Endothelial cell of umbilical vein (primary cell): ENCODE measurements at regions not wholly inside any gene's neighbourhood (a gene's known extent, or its start where the extent isn't known, plus 50 kb on each side); places are given as distances from the start of the nearest gene placed in this dataset.

Experiments
- BruUV-seq: library from RNA; stranded (reverse); fragments of 400-500 nt; replicated peaks from 2 replicates; lab custom pipeline; 2021; lab: Mats Ljungman, UMichigan
- CTCF ChIA-PET: fragments of 300-600, 350-600 bp; sonication (Branson Sonifier 250); formaldehyde crosslinking; loops from one replicate; lab custom pipeline; 2021; ENCODE audit warnings: antibody characterized with exemption, inconsistent platforms; lab: Charles Lee
- POLR2A ChIA-PET: fragments of 300-600, 350-600 bp; sonication (Branson Sonifier 250); formaldehyde crosslinking; loops from one replicate; lab custom pipeline; 2021; ENCODE audit warnings: antibody characterized with exemption, inconsistent platforms; lab: Charles Lee
- DNase-seq: peaks from one replicate; pipeline ENCODE4 v3.0.0-alpha.2; 2011; ENCODE audit warnings: low read depth, low spot score
- FAIRE-seq: peaks from 2 replicates; lab custom pipeline; 2011; peaks lifted over from hg19 to GRCh38; lab: Jason Lieb, UNC
- H2AFZ ChIP-seq: 2 replicates; pipeline ENCODE4 v1.6.0; 2012; ENCODE audit warnings: low read depth, low read length, control low read depth, inconsistent platforms
- H3K27ac ChIP-seq: 2 replicates; pipeline ENCODE4 v1.5.1; 2011; ENCODE audit warnings: low read depth, mild to moderate bottlenecking, control low read depth, low read length, moderate library complexity; ENCODE audit not compliant: insufficient read depth
- H3K27me3 ChIP-seq, 2 experiments: 2 replicates each; pipeline versions ENCODE4 v1.6.0 to v1.6.1; 2011; ENCODE audit warnings: low read length in 2 of 2, mixed read lengths in 1 of 2; ENCODE audit not compliant: control insufficient read depth in 2 of 2, insufficient read depth in 2 of 2
- H3K36me3 ChIP-seq, 2 experiments: 2 replicates in 1 of 2; 3 replicates in 1 of 2; pipeline ENCODE4 v1.5.1; 2011; ENCODE audit warnings: low read length in 2 of 2, mild to moderate bottlenecking in 1 of 2, moderate library complexity in 1 of 2; ENCODE audit not compliant: control insufficient read depth in 2 of 2, insufficient read depth in 2 of 2; ENCODE audit errors: extremely low read depth in 1 of 2
- H3K4me1 ChIP-seq: 3 replicates; pipeline ENCODE4 v1.5.1; 2011; ENCODE audit warnings: mild to moderate bottlenecking, low read length; ENCODE audit not compliant: control insufficient read depth, insufficient read depth; ENCODE audit errors: extremely low read depth
- H3K4me2 ChIP-seq: 2 replicates; pipeline ENCODE4 v1.6.1; 2011; ENCODE audit warnings: low read length, control low read depth, mixed read lengths; ENCODE audit not compliant: insufficient read depth
- H3K4me3 ChIP-seq, 3 experiments: fragments of 200-600 bp in 1 of 3; sonication (generic), shearing (Covaris generic) in 1 of 3; replicated peaks in 1 of 3; 2 replicates each; pipeline ENCODE4 v1.5.1; 2011 to 2016; ENCODE audit warnings: control low read depth in 3 of 3, low read length in 3 of 3, mild to moderate bottlenecking in 2 of 3, inconsistent platforms in 1 of 3, low read depth in 1 of 3, moderate library complexity in 1 of 3; ENCODE audit not compliant: insufficient read depth in 1 of 3
- H3K79me2 ChIP-seq: 2 replicates; pipeline ENCODE4 v1.6.0; 2012; ENCODE audit warnings: low read length, inconsistent platforms; ENCODE audit not compliant: control insufficient read depth, insufficient read depth
- H3K9ac ChIP-seq: replicated peaks from 2 replicates; pipeline ENCODE3; 2011; ENCODE audit warnings: low read length, control low read depth; ENCODE audit not compliant: insufficient read depth; ENCODE audit errors: extremely low read depth
- H3K9me1 ChIP-seq: replicated peaks from 3 replicates; pipeline ENCODE4 v1.6.0; 2011; ENCODE audit warnings: mild to moderate bottlenecking, low read length; ENCODE audit not compliant: control insufficient read depth, insufficient read depth; ENCODE audit errors: extremely low read depth
- H3K9me3 ChIP-seq: replicated peaks from 2 replicates; pipeline ENCODE4 v1.5.1; 2012; ENCODE audit warnings: low read length, inconsistent platforms; ENCODE audit not compliant: control insufficient read depth, insufficient read depth
- H4K20me1 ChIP-seq: replicated peaks from 2 replicates; pipeline ENCODE3; 2011; ENCODE audit warnings: mild to moderate bottlenecking, low read length; ENCODE audit not compliant: control insufficient read depth, insufficient read depth; ENCODE audit errors: extremely low read depth
- EZH2 ChIP-seq: IDR thresholded peaks from 2 replicates; pipeline ENCODE4 v1.6.1; 2012; ENCODE audit warnings: borderline replicate concordance, low read depth, mild to moderate bottlenecking, moderate library complexity, low read length, inconsistent platforms; ENCODE audit not compliant: severe bottlenecking
- FOS ChIP-seq: IDR thresholded peaks from 2 replicates; pipeline ENCODE4 v1.6.1; 2011; ENCODE audit warnings: mild to moderate bottlenecking, low read length, moderate library complexity, borderline replicate concordance; ENCODE audit not compliant: insufficient read depth
- GATA2 ChIP-seq: IDR thresholded peaks from 2 replicates; pipeline ENCODE4 v1.7.0; 2011; ENCODE audit warnings: low read depth, mild to moderate bottlenecking, moderate library complexity, mixed read lengths, low read length; ENCODE audit not compliant: insufficient read length, insufficient read depth
- JUN ChIP-seq: IDR thresholded peaks from 2 replicates; pipeline ENCODE4 v1.6.1; 2011; ENCODE audit warnings: borderline replicate concordance, low read depth; ENCODE audit not compliant: insufficient read length, insufficient read depth
- MYC ChIP-seq: IDR thresholded peaks from one replicate; pipeline ENCODE4 v1.6.1; 2011; ENCODE audit warnings: mild to moderate bottlenecking, low read depth, low read length
- POLR2A ChIP-seq: IDR thresholded peaks from 2 replicates; pipeline ENCODE4 v1.6.1; 2012; ENCODE audit warnings: low read depth, mild to moderate bottlenecking, control low read depth, low read length
- POLR2AphosphoS5 ChIP-seq: IDR thresholded peaks from 2 replicates; pipeline ENCODE4 v1.6.1; 2012; ENCODE audit warnings: low read depth, mild to moderate bottlenecking, control low read depth, low read length, moderate library complexity; ENCODE audit not compliant: insufficient read depth
- dilution Hi-C: fragments of 300-500 bp; cut with MboI; formaldehyde crosslinking; loops from one replicate; pipeline ENCODE4 v1.15.0; 2019; ENCODE audit warnings: low sequenced_read_pairs; ENCODE audit not compliant: extremely low pct_ligation_motif_present
- intact Hi-C: fragments of 100-400 bp; cut with micrococcal nuclease; formaldehyde crosslinking; loops from one replicate; pipeline ENCODE4 v1.10.0; 2022
- TF ChIP-seq, protein P1 (sequence below), 2 donors: IDR thresholded peaks; 1 replicate in 1 of 2; 2 replicates in 1 of 2; pipeline ENCODE4 v1.5.1; 2011; ENCODE audit warnings: low read length in 2 of 2, mild to moderate bottlenecking in 2 of 2, moderate library complexity in 2 of 2, control low read depth in 1 of 2, inconsistent platforms in 1 of 2, low read depth in 1 of 2; ENCODE audit not compliant: insufficient read depth in 1 of 2; ENCODE audit errors: extremely low read depth in 1 of 2
- TF ChIP-seq, protein P2 (sequence below): IDR thresholded peaks from 2 replicates; pipeline ENCODE4 v1.6.1; 2011; ENCODE audit not compliant: insufficient read depth, insufficient read length

- dilution Hi-C loops: no loop called here
- no TSS peak for BruUV-seq
- POLR2A ChIA-PET: no interaction called here
- Histone ChIP-seq H3K4me3 (no peak overlapping the region), H4K20me1 (no peaks in the 10 kb centered on the region), H3K27ac (no peak overlapping the region), H3K79me2 (no peaks in the 10 kb centered on the region), H3K27me3 (no peaks in the 10 kb centered on the region), H3K9me1 (no peaks in the 10 kb centered on the region), H3K9ac (no peak overlapping the region), H3K9me3 (no peaks in the 10 kb centered on the region), H3K4me2 (no peak overlapping the region), H2AFZ (no peak overlapping the region), H3K4me1 (no peaks in the 10 kb centered on the region), H3K36me3 (no peaks in the 10 kb centered on the region)
- FAIRE-seq (no peak), DNase-seq (no peak)
- CTCF ChIA-PET: interaction anchor here (2.1 kb wide), 1 partner anchor 10 kb away, joined by 13 read pairs; no protein-coding TSS in a partner anchor
- no peak for TF ChIP-seq GATA2
- TF ChIP-seq, protein P1, sequence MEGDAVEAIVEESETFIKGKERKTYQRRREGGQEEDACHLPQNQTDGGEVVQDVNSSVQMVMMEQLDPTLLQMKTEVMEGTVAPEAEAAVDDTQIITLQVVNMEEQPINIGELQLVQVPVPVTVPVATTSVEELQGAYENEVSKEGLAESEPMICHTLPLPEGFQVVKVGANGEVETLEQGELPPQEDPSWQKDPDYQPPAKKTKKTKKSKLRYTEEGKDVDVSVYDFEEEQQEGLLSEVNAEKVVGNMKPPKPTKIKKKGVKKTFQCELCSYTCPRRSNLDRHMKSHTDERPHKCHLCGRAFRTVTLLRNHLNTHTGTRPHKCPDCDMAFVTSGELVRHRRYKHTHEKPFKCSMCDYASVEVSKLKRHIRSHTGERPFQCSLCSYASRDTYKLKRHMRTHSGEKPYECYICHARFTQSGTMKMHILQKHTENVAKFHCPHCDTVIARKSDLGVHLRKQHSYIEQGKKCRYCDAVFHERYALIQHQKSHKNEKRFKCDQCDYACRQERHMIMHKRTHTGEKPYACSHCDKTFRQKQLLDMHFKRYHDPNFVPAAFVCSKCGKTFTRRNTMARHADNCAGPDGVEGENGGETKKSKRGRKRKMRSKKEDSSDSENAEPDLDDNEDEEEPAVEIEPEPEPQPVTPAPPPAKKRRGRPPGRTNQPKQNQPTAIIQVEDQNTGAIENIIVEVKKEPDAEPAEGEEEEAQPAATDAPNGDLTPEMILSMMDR (IDR thresholded peaks at IDR 0.05; ENCODE audit: extremely low read depth in 1 of 2, insufficient read depth in 1 of 2, low read depth in 1 of 2, low read length in 2 of 2): no peak
- no peak for TF ChIP-seq POLR2A
- no peak for TF ChIP-seq EZH2
- TF ChIP-seq FOS: no peak
- no peak for TF ChIP-seq JUN
- TF ChIP-seq, protein P2, sequence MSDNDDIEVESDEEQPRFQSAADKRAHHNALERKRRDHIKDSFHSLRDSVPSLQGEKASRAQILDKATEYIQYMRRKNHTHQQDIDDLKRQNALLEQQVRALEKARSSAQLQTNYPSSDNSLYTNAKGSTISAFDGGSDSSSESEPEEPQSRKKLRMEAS: no peak
- no peak for TF ChIP-seq MYC
- TF ChIP-seq POLR2AphosphoS5: no peak
- intact Hi-C loops: no loop called here
Measured at GRCh38 chr1:114328361-114328904, 174.8 kb upstream of the SYT6 start.
